GM12878 (cell line): ENCODE measurements at regions not wholly inside any gene's neighbourhood (a gene's known extent, or its start where the extent isn't known, plus 50 kb on each side); places are given as distances from the start of the nearest gene placed in this dataset.

ENCODE experiments used
- ATAC-seq: fragments of 200-7000 bp; cut with Tn5 transposase; 3 replicates; pipeline ENCODE4 v1.9.1; 2020; ENCODE audit warnings: mild to moderate bottlenecking, moderate library complexity
- BruUV-seq: library from RNA; stranded (reverse); fragments of 400-500 nt; replicated peaks from 2 replicates; lab custom pipeline; 2021; lab: Mats Ljungman, UMichigan
- CTCF ChIA-PET: fragments of 300-600 bp; sonication (Branson Sonifier 250); formaldehyde crosslinking; extraction: SDS; loops from one replicate; lab custom pipeline; 2021; ENCODE audit warnings: inconsistent platforms; lab: Yijun Ruan, JAX
- POLR2A ChIA-PET: fragments of 350-600 bp; formaldehyde crosslinking; extraction: SDS; loops from one replicate; lab custom pipeline; 2021; ENCODE audit warnings: inconsistent platforms; lab: Charles Lee
- RAD21 ChIA-PET: fragments of 300-600 bp; sonication (Branson Sonifier 250); formaldehyde crosslinking; loops from one replicate; lab custom pipeline; 2023; ENCODE audit warnings: antibody characterized with exemption; ENCODE audit not compliant: unreplicated experiment; lab: Charles Lee
- SMC1A ChIA-PET: fragments of 300-600 bp; sonication (Branson Sonifier 250); formaldehyde crosslinking; loops from one replicate; lab custom pipeline; 2023; ENCODE audit not compliant: unreplicated experiment, uncharacterized antibody; lab: Charles Lee
- DNase-seq: peaks from one replicate; pipeline ENCODE4 v3.0.0-alpha.2; 2011; ENCODE audit warnings: low read depth, low spot score
- FAIRE-seq: peaks from 3 replicates; lab custom pipeline; 2011; peaks lifted over from hg19 to GRCh38; lab: Jason Lieb, UNC
- H2AFZ ChIP-seq: 2 replicates; pipeline ENCODE4 v1.6.0; 2011; ENCODE audit warnings: low read depth, low read length, control low read depth; ENCODE audit not compliant: control insufficient read depth
- H3K27ac ChIP-seq: 2 replicates; pipeline ENCODE4 v1.5.1; 2011; ENCODE audit warnings: control low read depth; ENCODE audit not compliant: control insufficient read depth, insufficient read depth
- H3K27me3 ChIP-seq, 2 experiments: replicated peaks in 1 of 2; 2 replicates each; pipeline versions ENCODE4 v1.6.0 to v1.6.1; 2011; ENCODE audit warnings: low read length in 1 of 2; ENCODE audit not compliant: control insufficient read depth in 2 of 2, insufficient read depth in 2 of 2
- H3K36me3 ChIP-seq, 2 experiments: 2 replicates each; pipeline ENCODE4 v1.5.1; 2011; ENCODE audit warnings: low read length in 1 of 2; ENCODE audit not compliant: control insufficient read depth in 2 of 2, insufficient read depth in 2 of 2
- H3K4me1 ChIP-seq: 2 replicates; pipeline ENCODE4 v1.6.1; 2011; ENCODE audit warnings: mild to moderate bottlenecking, low read length, moderate library complexity, mixed read lengths; ENCODE audit not compliant: control insufficient read depth, insufficient read depth
- H3K4me2 ChIP-seq: 2 replicates; pipeline ENCODE4 v1.6.0; 2011; ENCODE audit warnings: control low read depth; ENCODE audit not compliant: control insufficient read depth, insufficient read depth
- H3K4me3 ChIP-seq: fragments of 200-600 bp; sonication (generic); 2 replicates; pipeline ENCODE4 v1.5.1; 2016
- H3K79me2 ChIP-seq: 2 replicates; pipeline ENCODE4 v1.6.0; 2011; ENCODE audit warnings: low read length; ENCODE audit not compliant: control insufficient read depth, insufficient read depth
- H3K9ac ChIP-seq: 2 replicates; pipeline ENCODE4 v1.8.0; 2011; ENCODE audit warnings: low read length, control low read depth, mixed read lengths; ENCODE audit not compliant: control insufficient read depth, insufficient read depth
- H3K9me3 ChIP-seq: replicated peaks from 3 replicates; pipeline ENCODE4 v1.5.1; 2011; ENCODE audit warnings: mild to moderate bottlenecking, low read length; ENCODE audit not compliant: control insufficient read depth, insufficient read depth
- H4K20me1 ChIP-seq: 2 replicates; pipeline ENCODE4 v1.6.0; 2011; ENCODE audit not compliant: control insufficient read depth, insufficient read depth
- BCLAF1 ChIP-seq: fragments of 450-650 bp; IDR thresholded peaks from 2 replicates; pipeline ENCODE4 v1.6.1; 2017; ENCODE audit warnings: antibody characterized with exemption, mild to moderate bottlenecking, moderate library complexity
- CHD2 ChIP-seq: IDR thresholded peaks from 2 replicates; pipeline ENCODE4 v1.6.1; 2011; ENCODE audit warnings: low read depth, low read length, improper control_type of control experiment, borderline replicate concordance
- CHD4 ChIP-seq: fragments of 200-600 bp; sonication (generic); IDR thresholded peaks from 2 replicates; pipeline ENCODE4 v1.6.1; 2016; ENCODE audit warnings: mild to moderate bottlenecking
- CREB1 ChIP-seq: IDR thresholded peaks from 2 replicates; pipeline ENCODE4 v1.6.1; 2012; ENCODE audit warnings: low read depth, mild to moderate bottlenecking, inconsistent platforms
- CTCF ChIP-seq, 3 experiments: IDR thresholded peaks in 2 of 3; conservative IDR thresholded peaks in 1 of 3; 2 replicates each; pipeline ENCODE4 v1.5.1; 2011; ENCODE audit warnings: low read depth in 3 of 3, low read length in 3 of 3, mild to moderate bottlenecking in 3 of 3, control low read depth in 2 of 3, moderate library complexity in 2 of 3, inconsistent platforms in 1 of 3, mixed read lengths in 1 of 3; ENCODE audit not compliant: control insufficient read depth in 2 of 3, insufficient read depth in 1 of 3; ENCODE audit errors: extremely low read depth in 1 of 3
- EGR1 ChIP-seq, 2 experiments: IDR thresholded peaks; 1 replicate in 1 of 2; 2 replicates in 1 of 2; pipeline ENCODE4 v1.6.1; 2011 to 2012; ENCODE audit warnings: low read depth in 2 of 2, low read length in 2 of 2, borderline replicate concordance in 1 of 2, mild to moderate bottlenecking in 1 of 2, moderate library complexity in 1 of 2
- ESRRA ChIP-seq: IDR thresholded peaks from 2 replicates; pipeline ENCODE4 v1.6.1; 2012; ENCODE audit warnings: mild to moderate bottlenecking, low read length, improper control_type of control experiment
- GABPA ChIP-seq: IDR thresholded peaks from 2 replicates; pipeline ENCODE4 v1.6.1; 2014; ENCODE audit warnings: antibody characterized with exemption, low read depth, mild to moderate bottlenecking, inconsistent platforms
- IKZF2 ChIP-seq, 2 experiments: fragments of 450-650 bp; IDR thresholded peaks; 2 replicates each; pipeline ENCODE4 v1.6.1; 2017; ENCODE audit warnings: mild to moderate bottlenecking in 2 of 2, moderate library complexity in 2 of 2
- KLF5 ChIP-seq: fragments of 450-650 bp; IDR thresholded peaks from 2 replicates; pipeline ENCODE4 v1.6.1; 2014; ENCODE audit warnings: mild to moderate bottlenecking; ENCODE audit not compliant: partially characterized antibody
- MYB ChIP-seq: fragments of 150-350 bp; IDR thresholded peaks from 2 replicates; pipeline ENCODE4 v1.6.1; 2014; ENCODE audit warnings: mild to moderate bottlenecking, low read depth, low read length, borderline replicate concordance
- NFIC ChIP-seq: IDR thresholded peaks from 2 replicates; pipeline ENCODE4 v1.6.1; 2012; ENCODE audit warnings: low read depth, mild to moderate bottlenecking, inconsistent platforms, low read length, moderate library complexity
- RELA ChIP-seq: fragments of 450-650 bp; IDR thresholded peaks from 2 replicates; pipeline ENCODE4 v1.8.0; 2014; ENCODE audit warnings: borderline replicate concordance; ENCODE audit not compliant: partially characterized antibody
- SMAD1 ChIP-seq: fragments of 450-650 bp; IDR thresholded peaks from 2 replicates; pipeline ENCODE4 v1.6.1; 2018; ENCODE audit warnings: mild to moderate bottlenecking, low read depth; ENCODE audit not compliant: partially characterized antibody
- SMARCA5 ChIP-seq: fragments of 450-650 bp; IDR thresholded peaks from 2 replicates; pipeline ENCODE4 v1.6.1; 2017; ENCODE audit warnings: mild to moderate bottlenecking
- SREBF2 ChIP-seq: IDR thresholded peaks from 2 replicates; pipeline ENCODE4 v1.6.1; 2012; ENCODE audit warnings: mild to moderate bottlenecking, low read length
- SUPT20H ChIP-seq: IDR thresholded peaks from 2 replicates; pipeline ENCODE4 v1.6.1; 2011; ENCODE audit warnings: low read depth, mild to moderate bottlenecking, low read length, moderate library complexity, borderline replicate concordance; ENCODE audit not compliant: control insufficient read depth
- YY1 ChIP-seq: IDR thresholded peaks from 2 replicates; pipeline ENCODE4 v1.6.1; 2011; ENCODE audit warnings: low read depth, mild to moderate bottlenecking, low read length
- WGBS: methylation state at CpG from one replicate; pipeline ENCODE4 v1.1.6; 2016; ENCODE audit warnings: low lambda C conversion rate; ENCODE audit not compliant: insufficient replicate concordance, insufficient coverage; ENCODE audit errors: missing lambda C conversion rate; 5-methylcytosine and 5-hydroxymethylcytosine counted together
- in situ Hi-C: fragments of 300-500 bp; cut with MboI; formaldehyde crosslinking; loops from 9 replicates; pipeline ENCODE4 v1.14.3; 2018; ENCODE audit warnings: mixed read lengths
- intact Hi-C: fragments of 100-400 bp; cut with micrococcal nuclease; formaldehyde crosslinking; loops from one replicate; pipeline ENCODE4 v1.14.2; 2022; ENCODE audit not compliant: unreplicated experiment

GRCh38 chr4:171157462-171158082 is 655.6 kb upstream of the GALNTL6 start:
- CTCF ChIA-PET = no interaction called here
- no peak overlapping the region for H2AFZ ChIP-seq
- no peaks in the 10 kb centered on the region for H3K27me3 ChIP-seq
- intact Hi-C loops (no loop called here), in situ Hi-C loops (no loop called here)
- H3K4me1 ChIP-seq = no peaks in the 10 kb centered on the region
- POLR2A ChIA-PET = no interaction called here
- no peak overlapping the region for H3K27ac ChIP-seq
- H3K36me3 ChIP-seq = no peaks in the 10 kb centered on the region
- H4K20me1 ChIP-seq = no peaks in the 10 kb centered on the region
- no peak for DNase-seq
- H3K79me2 ChIP-seq = no peaks in the 10 kb centered on the region
- H3K9ac ChIP-seq = no peak overlapping the region
- WGBS = 16% methylated on average over 7 of the region's 7 CpGs
- ATAC-seq = no peak
- BruUV-seq = no TSS peak
- no peaks in the 10 kb centered on the region for H3K9me3 ChIP-seq
- no peak for FAIRE-seq
- no peak overlapping the region for H3K4me3 ChIP-seq
- RAD21 ChIA-PET = no interaction called here
- no peak overlapping the region for H3K4me2 ChIP-seq
- TF ChIP-seq CTCF (IDR thresholded peaks at IDR 0.05 in 2 of 3, conservative IDR thresholded peaks at IDR 0.05 in 1 of 3; ENCODE audit: control insufficient read depth in 2 of 3, extremely low read depth in 1 of 3, insufficient read depth in 1 of 3, low read depth in 3 of 3, low read length in 3 of 3) (no peak), GABPA (no peak), SREBF2 (no peak), CHD2 (no peak), SUPT20H (no peak), RELA (no peak), YY1 (no peak), BCLAF1 (no peak), CREB1 (no peak), KLF5 (no peak), SMAD1 (no peak), NFIC (no peak), MYB (no peak), CHD4 (no peak), IKZF2 (IDR thresholded peaks at IDR 0.05) (no peak), EGR1 (IDR thresholded peaks at IDR 0.05; ENCODE audit: borderline replicate concordance in 1 of 2, low read depth in 2 of 2, low read length in 2 of 2) (no peak), ESRRA (no peak), SMARCA5 (no peak)
- SMC1A ChIA-PET = no interaction called here
